ENCODE measurements at regions not wholly inside any gene's neighbourhood (a gene's known extent, or its start where the extent isn't known, plus 50 kb on each side); places are given as distances from the start of the nearest gene placed in this dataset.

DNA sequence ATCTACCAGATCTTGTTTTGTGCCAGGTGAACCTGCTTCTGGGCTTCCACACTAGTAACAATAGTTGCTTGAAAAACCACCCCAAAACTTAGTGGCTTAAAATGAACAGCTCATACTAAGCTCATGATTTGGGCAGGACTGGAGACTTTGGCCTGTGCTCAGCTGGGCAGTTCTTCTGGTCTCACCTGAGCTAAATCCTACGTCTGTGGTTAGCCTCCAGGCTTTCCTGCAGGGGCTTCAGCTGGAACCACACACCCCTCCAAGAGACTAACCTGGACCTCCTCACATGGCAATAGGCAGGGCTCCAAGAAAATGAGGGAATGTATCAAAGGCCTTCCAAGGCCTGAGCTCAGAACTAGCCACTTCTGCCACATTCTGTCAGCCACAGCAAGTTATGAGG, 144.1 kb downstream of the CD8B2 start:
- DNase-seq: no peak

DNA sequence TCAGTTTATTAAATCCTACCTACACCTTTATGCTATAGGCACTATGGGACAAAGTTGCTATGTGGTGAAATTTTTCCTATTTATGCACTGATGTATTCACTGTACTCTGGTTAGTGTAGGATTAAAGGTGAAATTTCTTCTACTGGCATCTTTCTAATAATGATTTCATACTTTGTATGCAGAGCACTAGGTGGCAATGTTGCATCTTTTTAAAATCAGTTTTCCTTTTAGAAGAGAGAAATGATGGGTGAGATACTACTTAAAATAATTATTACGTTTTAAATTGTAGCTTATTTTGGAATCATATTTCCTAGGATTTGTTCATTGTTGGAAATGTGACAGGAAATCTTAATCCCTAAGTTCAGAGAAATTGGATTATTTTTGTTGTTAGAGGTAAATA, 150.9 kb downstream of the CD8B2 start:
- DNase-seq: no peak

- DNase-seq: no peak
These were observed 151.4 kb downstream of the CD8B2 start for GRCh38 chr2:106638580-106638979.

DNA sequence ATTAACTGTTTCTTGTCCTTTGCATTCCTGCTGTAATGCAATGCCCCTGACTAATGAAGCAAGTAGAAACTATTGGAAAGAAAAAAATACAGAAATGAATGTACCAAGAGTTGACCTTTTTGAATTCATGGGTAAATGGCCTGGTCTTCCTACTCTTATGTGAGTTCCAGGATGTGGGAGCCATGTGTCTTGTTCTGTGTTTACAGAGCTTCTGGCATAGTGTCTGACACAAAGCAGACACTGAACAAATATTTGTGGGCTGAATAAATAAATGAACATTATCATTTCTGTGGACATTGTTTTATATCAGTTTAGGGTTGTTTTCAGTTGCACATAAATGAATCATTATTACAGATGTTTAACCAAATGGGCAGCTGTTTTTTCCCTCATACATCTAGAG, 155.5 kb downstream of the CD8B2 start:
- DNase-seq: no peak

DNA sequence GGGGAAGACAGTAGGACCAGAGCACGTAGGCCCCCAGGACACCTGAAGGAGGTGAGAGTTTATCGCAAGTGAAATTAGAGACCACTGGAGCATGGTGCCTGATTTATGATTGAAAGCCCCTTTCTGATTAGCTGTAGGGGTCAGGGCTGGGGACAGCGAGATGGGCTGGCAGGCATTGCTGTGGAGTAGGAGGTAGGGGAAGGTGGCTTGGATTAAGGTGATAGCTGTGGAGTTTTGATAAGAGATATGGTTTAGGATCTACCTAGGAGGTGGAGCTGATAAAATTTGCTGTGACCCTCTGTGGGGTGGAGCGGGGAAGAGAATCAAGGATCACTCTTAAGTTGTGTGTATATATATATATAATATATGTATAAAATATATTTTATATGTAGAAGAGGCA, 157.5 kb downstream of the CD8B2 start:
- no peak for DNase-seq

DNA sequence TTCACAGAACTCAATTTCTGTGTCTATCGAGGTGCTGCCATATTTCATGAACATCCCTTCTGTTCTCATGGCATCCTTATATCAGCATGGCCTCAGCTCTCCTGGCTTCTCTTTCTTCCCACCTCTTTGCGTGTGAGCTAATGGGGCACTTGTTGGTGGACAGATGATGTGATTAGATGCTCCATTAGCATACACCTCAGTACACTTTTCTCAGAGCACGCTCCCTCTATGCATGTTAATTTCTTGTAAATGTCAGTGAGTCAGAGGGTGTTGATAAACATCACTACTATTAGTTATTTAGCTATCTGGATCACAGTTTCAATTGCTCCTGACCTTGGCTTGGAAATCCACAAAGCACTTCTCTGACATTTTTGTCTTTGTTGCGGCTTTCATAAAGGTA, 159.4 kb downstream of the CD8B2 start:
- no peak for DNase-seq

DNA sequence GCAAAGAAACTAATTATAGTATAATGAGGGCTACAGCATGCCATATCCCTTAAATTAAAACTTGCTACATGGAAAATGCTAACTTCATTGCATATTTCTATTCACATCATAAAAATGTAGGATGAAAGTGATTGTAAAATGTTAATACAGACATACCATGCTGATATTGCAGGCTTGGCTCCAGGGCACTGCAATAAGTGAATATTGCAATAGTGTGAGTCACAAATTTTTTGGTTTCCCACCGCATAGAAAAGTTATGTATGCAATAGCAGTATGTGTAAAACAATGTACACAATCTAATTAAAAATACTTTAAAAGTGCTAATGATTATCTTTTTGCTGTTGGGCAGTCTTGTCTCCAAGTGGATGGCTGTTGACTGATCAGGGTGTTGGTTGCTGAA, 162.1 kb downstream of the CD8B2 start:
- DNase-seq: no peak

DNA sequence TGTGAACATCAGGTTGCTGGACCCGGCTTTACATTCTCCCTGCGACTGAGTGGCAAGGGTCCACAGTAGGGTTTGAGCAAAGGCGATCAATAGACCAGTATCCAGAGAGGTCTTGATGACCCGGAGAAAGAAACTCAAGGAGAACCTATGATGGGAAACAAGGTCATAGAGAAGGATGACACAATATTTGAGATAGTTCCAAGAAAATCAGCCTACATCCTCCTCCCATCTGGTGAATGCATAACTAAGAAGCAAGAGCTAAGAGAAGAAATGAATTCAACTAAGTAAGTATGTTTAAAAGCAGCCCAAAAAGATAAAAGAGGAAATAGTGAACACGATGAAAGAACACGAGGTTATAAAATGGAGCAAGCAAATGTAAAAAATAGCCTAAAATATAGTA, 166.3 kb downstream of the CD8B2 start:
- DNase-seq: no peak

DNA sequence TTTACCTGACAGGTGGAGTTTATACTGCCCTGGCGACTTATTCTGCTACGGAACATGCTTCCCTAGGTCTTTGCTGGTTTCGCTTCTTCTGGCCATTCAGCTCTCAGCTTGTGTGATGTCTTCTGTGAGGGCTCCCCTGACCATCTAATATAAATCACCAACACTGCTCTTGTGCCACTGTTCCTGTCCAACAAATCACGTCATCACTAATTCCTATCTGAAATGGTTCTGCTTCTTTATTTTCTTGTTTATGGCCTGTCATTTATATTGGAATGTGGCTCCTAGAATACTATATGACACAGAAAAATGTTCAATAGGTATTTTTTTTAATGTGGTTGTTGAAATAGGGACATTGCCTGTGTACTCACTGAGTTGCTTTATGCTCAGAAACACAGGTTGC, 171.5 kb downstream of the CD8B2 start:
- no peak for DNase-seq

DNA sequence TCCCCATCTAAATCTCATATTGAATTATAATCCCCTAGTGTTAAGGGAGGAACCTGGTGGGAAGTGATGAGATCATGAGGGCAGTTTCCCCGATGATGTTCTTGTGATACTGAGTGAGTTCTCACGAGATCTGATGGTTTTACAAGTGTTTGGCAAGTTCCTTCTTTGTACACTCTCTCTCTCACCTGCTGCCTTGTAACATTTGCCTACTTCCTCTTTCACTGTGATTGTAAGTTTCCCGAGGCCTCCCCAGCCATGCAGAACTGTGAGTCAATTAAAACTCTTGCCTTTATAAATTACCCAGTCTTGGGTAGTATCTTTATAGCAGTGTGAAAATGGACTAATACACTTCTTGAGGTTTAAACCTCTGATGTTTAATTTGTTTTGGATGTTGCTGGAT, 177.5 kb downstream of the CD8B2 start:
- no peak for DNase-seq

GRCh38 chr2:106667478-106668070, 180.4 kb downstream of the CD8B2 start:
- no peak for DNase-seq

- DNase-seq: no peak
These were observed 198.2 kb downstream of the CD8B2 start for GRCh38 chr2:106685180-106685897.

DNA sequence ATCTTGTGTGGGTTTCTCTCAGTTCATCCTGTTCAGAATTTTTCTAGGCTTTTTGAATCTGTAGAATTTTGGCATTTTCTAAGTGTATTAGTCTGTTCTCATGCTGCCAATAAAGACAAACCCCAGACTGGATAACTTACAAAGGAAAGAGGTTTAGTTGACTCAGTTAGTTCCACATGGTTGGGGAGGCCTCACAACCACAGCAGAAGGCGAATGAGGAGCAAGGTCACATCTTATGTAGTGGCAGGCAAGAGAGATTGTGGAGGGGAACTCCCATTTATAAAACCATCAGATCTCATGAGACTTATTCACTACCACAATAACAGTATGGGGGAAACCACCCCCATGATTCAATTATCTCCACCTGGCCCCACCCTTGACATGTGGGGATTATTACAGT, 199.2 kb downstream of the ST6GAL2 start:
- DNase-seq: no peak

DNA sequence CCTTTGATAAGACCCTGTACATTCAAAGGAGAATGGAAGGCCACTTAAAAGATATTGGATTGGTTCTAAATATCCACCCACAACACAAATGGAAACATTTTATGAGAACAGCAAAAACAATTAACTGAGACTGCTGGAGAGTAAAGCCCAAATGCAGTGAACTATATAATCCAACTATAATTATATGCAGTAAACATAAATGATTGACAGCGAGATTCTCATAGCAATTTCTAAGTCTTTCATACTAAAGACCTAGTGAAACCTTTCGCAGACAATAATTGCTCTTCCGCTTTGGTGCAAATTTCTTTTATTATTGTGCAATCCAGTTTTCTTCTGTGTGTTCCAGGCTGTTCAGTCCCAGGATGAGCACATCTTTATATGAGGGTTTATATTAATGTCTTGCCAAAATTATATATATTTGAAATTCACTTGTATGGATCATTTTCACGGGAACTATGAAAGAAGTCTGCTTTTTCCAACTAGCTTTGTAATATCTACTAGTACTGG, 190.9 kb downstream of the ST6GAL2 start:
- no peak for DNase-seq

- DNase-seq: no peak
These were observed 190.0 kb downstream of the ST6GAL2 start for GRCh38 chr2:106695919-106696318.

- DNase-seq: no peak
These were observed 185.4 kb downstream of the ST6GAL2 start for GRCh38 chr2:106700616-106701015.

DNA sequence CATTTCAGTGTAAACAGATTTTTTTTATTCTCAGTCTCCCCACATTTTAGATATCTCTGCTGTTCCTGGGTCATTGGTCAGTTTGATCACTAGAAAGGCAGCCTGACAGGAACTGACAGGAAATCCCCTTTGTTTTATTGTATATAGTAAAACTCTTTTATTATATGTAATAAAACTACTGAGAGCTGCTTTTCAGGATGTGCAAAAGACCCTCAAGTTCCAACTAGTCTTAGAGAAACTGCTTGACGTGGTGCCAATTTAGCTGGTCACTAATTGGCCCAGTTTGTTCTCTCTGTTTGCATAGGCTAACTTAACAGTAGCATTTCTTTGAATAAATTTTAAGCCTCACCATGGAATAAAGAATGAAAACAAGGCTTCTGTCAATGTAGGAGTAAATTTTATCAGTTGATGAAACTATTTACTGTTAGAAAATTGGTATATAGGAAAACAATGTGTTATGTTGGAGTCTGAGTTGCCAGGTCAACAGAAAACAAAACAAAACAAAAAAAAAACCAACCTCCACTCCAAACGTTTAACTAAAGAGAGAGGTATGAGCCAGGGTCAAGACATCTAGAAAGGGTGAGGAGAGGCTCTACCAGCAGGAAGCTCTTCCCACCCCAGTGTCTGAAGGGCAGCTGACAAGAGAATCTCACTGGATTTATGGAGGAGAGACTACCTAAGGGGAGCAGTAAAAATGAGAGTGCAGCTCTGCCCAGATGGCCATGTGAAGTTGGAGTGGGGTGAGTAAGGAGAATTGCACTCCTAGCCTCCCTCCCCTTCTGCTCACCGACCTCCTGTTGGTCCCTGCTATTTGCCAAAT, 184.6 kb downstream of the ST6GAL2 start:
- no peak for DNase-seq

DNA sequence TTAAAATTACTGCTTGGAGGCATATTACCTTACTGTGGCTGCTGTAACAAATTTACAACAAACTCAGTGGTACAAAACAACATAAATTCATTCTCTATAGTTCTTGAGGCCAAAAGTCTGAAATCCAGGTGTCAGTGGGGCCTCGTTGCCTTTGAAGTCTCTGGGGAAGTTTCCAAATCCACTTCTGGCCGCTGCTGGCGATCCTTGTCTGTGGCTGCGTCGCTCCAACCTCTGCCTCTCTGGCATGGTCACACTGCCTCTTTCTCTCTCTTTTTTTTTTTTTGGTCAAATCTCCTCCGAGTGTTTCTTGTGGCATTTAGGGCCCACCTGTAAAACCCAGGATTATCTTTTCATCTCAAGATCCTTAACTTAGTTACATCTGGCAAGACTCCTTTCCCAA, 182.8 kb downstream of the ST6GAL2 start:
- DNase-seq: no peak

- no peak for DNase-seq
These were observed 181.2 kb downstream of the ST6GAL2 start for GRCh38 chr2:106704798-106705197.

- no peak for DNase-seq
These were observed 180.1 kb downstream of the ST6GAL2 start for GRCh38 chr2:106705877-106706276.

DNA sequence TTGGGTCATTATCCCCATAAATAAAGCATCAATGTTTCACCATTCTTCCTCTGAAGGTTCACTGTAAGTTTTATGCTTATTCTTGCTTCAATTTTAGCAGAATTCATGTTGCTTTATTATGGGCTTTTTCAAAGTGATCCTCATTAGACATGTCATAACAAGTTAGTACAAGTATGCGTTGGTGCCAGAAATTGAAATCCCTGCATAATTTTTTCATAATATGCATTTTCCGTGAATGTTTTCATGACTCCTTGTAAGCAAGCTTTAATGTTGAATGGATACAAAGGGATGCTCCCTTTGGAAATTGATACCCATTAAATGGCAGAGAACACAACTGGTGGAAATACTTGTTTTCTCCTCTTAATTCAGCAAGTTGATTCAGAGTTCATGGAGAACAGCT, 179.7 kb downstream of the ST6GAL2 start:
- DNase-seq: no peak

GRCh38 chr2:106708209-106708608, 177.8 kb downstream of the ST6GAL2 start:
- DNase-seq: no peak

DNA sequence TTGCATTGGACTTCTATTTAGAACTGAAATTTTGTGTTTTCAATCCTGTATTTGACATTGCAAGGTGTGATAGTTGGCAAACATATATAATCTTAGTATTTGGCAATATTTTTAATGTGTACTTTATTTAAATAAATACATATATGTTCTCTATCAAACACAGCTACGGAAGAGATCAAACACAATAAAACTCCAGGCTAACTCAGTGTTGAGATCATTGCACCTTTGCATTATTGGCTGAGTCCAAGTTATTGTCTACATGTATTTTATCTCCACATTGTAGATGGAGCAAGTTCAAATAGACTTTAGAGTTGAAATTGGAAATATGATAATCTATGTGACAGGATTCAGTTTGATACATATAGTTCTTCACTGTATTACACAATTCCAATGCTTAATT, 176.7 kb downstream of the ST6GAL2 start:
- no peak for DNase-seq

DNA sequence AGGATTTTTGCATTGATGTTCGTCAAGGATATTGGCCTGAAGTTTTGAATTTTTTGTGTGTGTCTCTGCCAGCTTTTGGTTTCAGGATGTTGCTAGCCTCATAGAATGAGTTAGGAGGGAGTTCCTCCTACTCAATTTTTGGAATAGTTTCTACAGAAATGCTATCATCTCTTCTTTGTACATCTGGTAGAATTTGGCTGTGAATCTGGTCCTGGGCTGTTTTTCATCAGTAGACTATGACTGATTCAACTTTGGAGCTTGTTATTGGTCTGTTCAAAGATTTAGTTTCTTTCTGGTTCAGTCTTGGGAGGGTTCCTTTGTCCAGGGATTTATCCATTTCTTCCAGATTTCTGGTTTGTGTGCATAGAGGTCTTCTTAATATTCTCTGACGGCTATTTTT, 166.7 kb downstream of the ST6GAL2 start:
- DNase-seq: no peak
